ENCODE measurements at regions not wholly inside any gene's neighbourhood (a gene's known extent, or its start where the extent isn't known, plus 50 kb on each side); places are given as distances from the start of the nearest gene placed in this dataset.

- no peak for DNase-seq (ENCODE audit: low read depth in 1 of 2, low spot score in 1 of 2)
- Histone ChIP-seq H3K27ac (replicated peaks) (no peak overlapping the region), H3K27me3 (ENCODE audit: insufficient read depth, poor library complexity, severe bottlenecking) (no peaks in the 10 kb centered on the region), H3K4me3 (replicated peaks; ENCODE audit: insufficient read depth, low read length) (no peak overlapping the region)
- TF ChIP-seq POLR2AphosphoS5 (IDR thresholded peaks at IDR 0.05; ENCODE audit: low read depth) (no peak), SPI1 (IDR thresholded peaks at IDR 0.05; ENCODE audit: borderline replicate concordance, low read depth) (no peak), CTCF (IDR thresholded peaks at IDR 0.05; ENCODE audit: insufficient read depth, low read length) (no peak), GABPA (IDR thresholded peaks at IDR 0.05; ENCODE audit: low read depth) (no peak), REST (IDR thresholded peaks at IDR 0.05; ENCODE audit: insufficient replicate concordance, low read depth) (no peak)
Observed at GRCh38 chr3:110454066-110454465, 617.5 kb upstream of the NECTIN3 start.

- Histone ChIP-seq H3K4me3 (replicated peaks; ENCODE audit: insufficient read depth, low read length) (no peak overlapping the region), H3K27me3 (ENCODE audit: insufficient read depth, poor library complexity, severe bottlenecking) (no peaks in the 10 kb centered on the region), H3K27ac (replicated peaks) (no peak overlapping the region)
- DNase-seq (ENCODE audit: low read depth in 1 of 2, low spot score in 1 of 2), result no peak
- TF ChIP-seq POLR2AphosphoS5 (IDR thresholded peaks at IDR 0.05; ENCODE audit: low read depth) (no peak), REST (IDR thresholded peaks at IDR 0.05; ENCODE audit: insufficient replicate concordance, low read depth) (no peak), SPI1 (IDR thresholded peaks at IDR 0.05; ENCODE audit: borderline replicate concordance, low read depth) (no peak), CTCF (IDR thresholded peaks at IDR 0.05; ENCODE audit: insufficient read depth, low read length) (no peak), GABPA (IDR thresholded peaks at IDR 0.05; ENCODE audit: low read depth) (no peak)
Observed at GRCh38 chr3:110456001-110456400, 615.6 kb upstream of the NECTIN3 start.

- Histone ChIP-seq H3K27ac (replicated peaks) (no peak overlapping the region), H3K27me3 (ENCODE audit: insufficient read depth, poor library complexity, severe bottlenecking) (no peaks in the 10 kb centered on the region), H3K4me3 (replicated peaks; ENCODE audit: insufficient read depth, low read length) (no peak overlapping the region)
- no peak for DNase-seq (ENCODE audit: low read depth in 1 of 2, low spot score in 1 of 2)
- TF ChIP-seq POLR2AphosphoS5 (IDR thresholded peaks at IDR 0.05; ENCODE audit: low read depth), result no peak
- TF ChIP-seq CTCF (IDR thresholded peaks at IDR 0.05; ENCODE audit: insufficient read depth, low read length), result no peak
- no peak for TF ChIP-seq GABPA (IDR thresholded peaks at IDR 0.05; ENCODE audit: low read depth)
- TF ChIP-seq REST (IDR thresholded peaks at IDR 0.05; ENCODE audit: insufficient replicate concordance, low read depth), result no peak
- TF ChIP-seq SPI1 (IDR thresholded peaks at IDR 0.05; ENCODE audit: borderline replicate concordance, low read depth), result no peak
Observed at GRCh38 chr3:110456438-110457138, 615.0 kb upstream of the NECTIN3 start.
